Endothelial cell of umbilical vein (primary cell): ENCODE measurements at regions not wholly inside any gene's neighbourhood (a gene's known extent, or its start where the extent isn't known, plus 50 kb on each side); places are given as distances from the start of the nearest gene placed in this dataset.

Source experiments
- BruUV-seq: library from RNA; stranded (reverse); fragments of 400-500 nt; replicated peaks from 2 replicates; lab custom pipeline; 2021; lab: Mats Ljungman, UMichigan
- CTCF ChIA-PET: fragments of 300-600, 350-600 bp; sonication (Branson Sonifier 250); formaldehyde crosslinking; loops from one replicate; lab custom pipeline; 2021; ENCODE audit warnings: antibody characterized with exemption, inconsistent platforms; lab: Charles Lee
- POLR2A ChIA-PET: fragments of 300-600, 350-600 bp; sonication (Branson Sonifier 250); formaldehyde crosslinking; loops from one replicate; lab custom pipeline; 2021; ENCODE audit warnings: antibody characterized with exemption, inconsistent platforms; lab: Charles Lee
- DNase-seq: peaks from one replicate; pipeline ENCODE4 v3.0.0-alpha.2; 2011; ENCODE audit warnings: low read depth, low spot score
- FAIRE-seq: peaks from 2 replicates; lab custom pipeline; 2011; peaks lifted over from hg19 to GRCh38; lab: Jason Lieb, UNC
- H2AFZ ChIP-seq: 2 replicates; pipeline ENCODE4 v1.6.0; 2012; ENCODE audit warnings: low read depth, low read length, control low read depth, inconsistent platforms
- H3K27ac ChIP-seq: 2 replicates; pipeline ENCODE4 v1.5.1; 2011; ENCODE audit warnings: low read depth, mild to moderate bottlenecking, control low read depth, low read length, moderate library complexity; ENCODE audit not compliant: insufficient read depth
- H3K27me3 ChIP-seq, 2 experiments: 2 replicates each; pipeline versions ENCODE4 v1.6.0 to v1.6.1; 2011; ENCODE audit warnings: low read length in 2 of 2, mixed read lengths in 1 of 2; ENCODE audit not compliant: control insufficient read depth in 2 of 2, insufficient read depth in 2 of 2
- H3K36me3 ChIP-seq, 2 experiments: 2 replicates in 1 of 2; 3 replicates in 1 of 2; pipeline ENCODE4 v1.5.1; 2011; ENCODE audit warnings: low read length in 2 of 2, mild to moderate bottlenecking in 1 of 2, moderate library complexity in 1 of 2; ENCODE audit not compliant: control insufficient read depth in 2 of 2, insufficient read depth in 2 of 2; ENCODE audit errors: extremely low read depth in 1 of 2
- H3K4me1 ChIP-seq: 3 replicates; pipeline ENCODE4 v1.5.1; 2011; ENCODE audit warnings: mild to moderate bottlenecking, low read length; ENCODE audit not compliant: control insufficient read depth, insufficient read depth; ENCODE audit errors: extremely low read depth
- H3K4me2 ChIP-seq: 2 replicates; pipeline ENCODE4 v1.6.1; 2011; ENCODE audit warnings: low read length, control low read depth, mixed read lengths; ENCODE audit not compliant: insufficient read depth
- H3K4me3 ChIP-seq, 3 experiments: fragments of 200-600 bp in 1 of 3; sonication (generic), shearing (Covaris generic) in 1 of 3; replicated peaks in 1 of 3; 2 replicates each; pipeline ENCODE4 v1.5.1; 2011 to 2016; ENCODE audit warnings: control low read depth in 3 of 3, low read length in 3 of 3, mild to moderate bottlenecking in 2 of 3, inconsistent platforms in 1 of 3, low read depth in 1 of 3, moderate library complexity in 1 of 3; ENCODE audit not compliant: insufficient read depth in 1 of 3
- H3K79me2 ChIP-seq: 2 replicates; pipeline ENCODE4 v1.6.0; 2012; ENCODE audit warnings: low read length, inconsistent platforms; ENCODE audit not compliant: control insufficient read depth, insufficient read depth
- H3K9ac ChIP-seq: replicated peaks from 2 replicates; pipeline ENCODE3; 2011; ENCODE audit warnings: low read length, control low read depth; ENCODE audit not compliant: insufficient read depth; ENCODE audit errors: extremely low read depth
- H3K9me1 ChIP-seq: replicated peaks from 3 replicates; pipeline ENCODE4 v1.6.0; 2011; ENCODE audit warnings: mild to moderate bottlenecking, low read length; ENCODE audit not compliant: control insufficient read depth, insufficient read depth; ENCODE audit errors: extremely low read depth
- H3K9me3 ChIP-seq: replicated peaks from 2 replicates; pipeline ENCODE4 v1.5.1; 2012; ENCODE audit warnings: low read length, inconsistent platforms; ENCODE audit not compliant: control insufficient read depth, insufficient read depth
- H4K20me1 ChIP-seq: replicated peaks from 2 replicates; pipeline ENCODE3; 2011; ENCODE audit warnings: mild to moderate bottlenecking, low read length; ENCODE audit not compliant: control insufficient read depth, insufficient read depth; ENCODE audit errors: extremely low read depth
- CTCF ChIP-seq, 2 donors: IDR thresholded peaks; 1 replicate in 1 of 2; 2 replicates in 1 of 2; pipeline ENCODE4 v1.5.1; 2011; ENCODE audit warnings: low read length in 2 of 2, mild to moderate bottlenecking in 2 of 2, moderate library complexity in 2 of 2, control low read depth in 1 of 2, inconsistent platforms in 1 of 2, low read depth in 1 of 2; ENCODE audit not compliant: insufficient read depth in 1 of 2; ENCODE audit errors: extremely low read depth in 1 of 2
- EZH2 ChIP-seq: IDR thresholded peaks from 2 replicates; pipeline ENCODE4 v1.6.1; 2012; ENCODE audit warnings: borderline replicate concordance, low read depth, mild to moderate bottlenecking, moderate library complexity, low read length, inconsistent platforms; ENCODE audit not compliant: severe bottlenecking
- FOS ChIP-seq: IDR thresholded peaks from 2 replicates; pipeline ENCODE4 v1.6.1; 2011; ENCODE audit warnings: mild to moderate bottlenecking, low read length, moderate library complexity, borderline replicate concordance; ENCODE audit not compliant: insufficient read depth
- GATA2 ChIP-seq: IDR thresholded peaks from 2 replicates; pipeline ENCODE4 v1.7.0; 2011; ENCODE audit warnings: low read depth, mild to moderate bottlenecking, moderate library complexity, mixed read lengths, low read length; ENCODE audit not compliant: insufficient read length, insufficient read depth
- JUN ChIP-seq: IDR thresholded peaks from 2 replicates; pipeline ENCODE4 v1.6.1; 2011; ENCODE audit warnings: borderline replicate concordance, low read depth; ENCODE audit not compliant: insufficient read length, insufficient read depth
- MYC ChIP-seq: IDR thresholded peaks from one replicate; pipeline ENCODE4 v1.6.1; 2011; ENCODE audit warnings: mild to moderate bottlenecking, low read depth, low read length
- POLR2AphosphoS5 ChIP-seq: IDR thresholded peaks from 2 replicates; pipeline ENCODE4 v1.6.1; 2012; ENCODE audit warnings: low read depth, mild to moderate bottlenecking, control low read depth, low read length, moderate library complexity; ENCODE audit not compliant: insufficient read depth
- dilution Hi-C: fragments of 300-500 bp; cut with MboI; formaldehyde crosslinking; loops from one replicate; pipeline ENCODE4 v1.15.0; 2019; ENCODE audit warnings: low sequenced_read_pairs; ENCODE audit not compliant: extremely low pct_ligation_motif_present
- intact Hi-C: fragments of 100-400 bp; cut with micrococcal nuclease; formaldehyde crosslinking; loops from one replicate; pipeline ENCODE4 v1.10.0; 2022
- TF ChIP-seq, protein P1 (sequence below): IDR thresholded peaks from 2 replicates; pipeline ENCODE4 v1.6.1; 2011; ENCODE audit not compliant: insufficient read depth, insufficient read length

DNA sequence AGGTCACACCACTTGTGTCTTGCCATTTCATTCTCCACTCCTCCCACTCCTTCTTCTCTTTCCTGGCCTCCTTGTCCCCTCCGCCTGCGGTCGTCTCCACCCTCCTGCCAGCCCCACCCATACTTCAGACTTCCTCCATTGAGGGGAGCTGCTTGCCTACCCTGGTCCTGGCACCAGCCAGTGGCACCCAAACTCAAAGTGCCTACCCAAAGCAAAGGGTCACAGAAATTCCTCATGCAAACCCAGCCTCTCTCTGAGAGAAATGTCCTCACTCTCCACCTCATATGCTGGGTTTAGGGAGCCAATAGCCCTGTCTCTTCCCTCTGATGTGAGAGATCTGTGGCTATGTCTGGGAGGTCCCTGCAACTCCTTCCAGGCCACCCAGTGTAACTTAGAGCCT lies 109.6 kb downstream of the TEX26 start:
- Histone ChIP-seq H4K20me1 (no peaks in the 10 kb centered on the region), H3K9me3 (no peaks in the 10 kb centered on the region), H3K9ac (no peak overlapping the region), H3K27me3 (no peaks in the 10 kb centered on the region), H3K4me2 (no peak overlapping the region), H3K4me3 (no peak overlapping the region), H3K36me3 (no peaks in the 10 kb centered on the region), H3K27ac (no peak overlapping the region), H3K79me2 (no peaks in the 10 kb centered on the region), H3K4me1 (peaks cover 21% of the 10 kb centered on the region), H3K9me1 (no peaks in the 10 kb centered on the region), H2AFZ (no peak overlapping the region)
- TF ChIP-seq EZH2 (no peak), MYC (no peak), CTCF (IDR thresholded peaks at IDR 0.05; ENCODE audit: extremely low read depth in 1 of 2, insufficient read depth in 1 of 2, low read depth in 1 of 2, low read length in 2 of 2) (no peak), GATA2 (no peak), JUN (no peak), FOS (no peak), POLR2AphosphoS5 (no peak)
- TF ChIP-seq, protein P1, sequence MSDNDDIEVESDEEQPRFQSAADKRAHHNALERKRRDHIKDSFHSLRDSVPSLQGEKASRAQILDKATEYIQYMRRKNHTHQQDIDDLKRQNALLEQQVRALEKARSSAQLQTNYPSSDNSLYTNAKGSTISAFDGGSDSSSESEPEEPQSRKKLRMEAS, result no peak
- dilution Hi-C loops (no loop called here), intact Hi-C loops (loop anchor here (10.0 kb wide), 2 partner anchors 617 to 677 kb away; partner anchors contain the start of gene UBE2L5)
- BruUV-seq, result no TSS peak
- POLR2A ChIA-PET, result no interaction called here
- DNase-seq (no peak), FAIRE-seq (no peak)
- CTCF ChIA-PET, result no interaction called here
